ENCODE measurements at regions not wholly inside any gene's neighbourhood (a gene's known extent, or its start where the extent isn't known, plus 50 kb on each side); places are given as distances from the start of the nearest gene placed in this dataset.

DNA sequence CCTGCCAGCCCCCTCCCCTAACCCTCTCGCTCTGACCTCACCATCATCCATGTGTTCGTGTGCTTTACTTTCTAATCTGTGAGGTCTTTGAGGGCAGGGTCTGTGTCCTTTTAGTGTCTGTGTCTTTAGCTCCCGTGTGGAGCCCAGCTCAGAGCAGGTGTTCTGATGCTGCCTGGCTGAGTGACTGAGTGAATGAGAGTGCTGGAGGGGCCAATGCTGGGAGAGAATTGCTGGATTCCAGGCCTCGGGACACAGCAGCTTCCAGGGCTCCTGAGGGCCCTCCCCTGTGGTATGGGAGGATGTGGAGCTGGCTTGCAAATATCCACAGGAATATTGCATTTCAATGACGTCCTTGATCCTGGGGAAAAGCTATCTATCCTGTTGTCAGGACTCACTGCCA lies 160.6 kb downstream of the ANKRD30B start:
- no peaks in the 10 kb centered on the region for H3K4me1 ChIP-seq (ENCODE audit: insufficient read depth, low read length, poor library complexity, severe bottlenecking)
- H2AFZ ChIP-seq (ENCODE audit: low read length) = no peak overlapping the region
- no peak overlapping the region for H3K4me2 ChIP-seq (ENCODE audit: low read depth, low read length, poor library complexity, severe bottlenecking)
- H3K9me2 ChIP-seq (replicated peaks; ENCODE audit: low read depth, low read length) = no peaks in the 10 kb centered on the region
- H3F3A ChIP-seq (ENCODE audit: low read depth) = no peaks in the 10 kb centered on the region
- no peak overlapping the region for H3K9ac ChIP-seq (ENCODE audit: low read depth, low read length, poor library complexity, severe bottlenecking)
- no peak for TF ChIP-seq EZH2phosphoT487 (IDR thresholded peaks at IDR 0.05; ENCODE audit: borderline replicate concordance)
- TF ChIP-seq CTCF (conservative IDR thresholded peaks at IDR 0.05; ENCODE audit: low read length) = no peak
- H3K9me3 ChIP-seq (ENCODE audit: insufficient read depth, low read depth, low read length) = no peaks in the 10 kb centered on the region; the same call in 1 of the 2 replicates
- H3K79me2 ChIP-seq (ENCODE audit: insufficient read depth, low read length) = no peaks in the 10 kb centered on the region
- H3K27me3 ChIP-seq (ENCODE audit: insufficient read depth, low read length, poor library complexity, severe bottlenecking) = no peaks in the 10 kb centered on the region
- no peak overlapping the region for H3K4me3 ChIP-seq (ENCODE audit: low read length, poor library complexity, severe bottlenecking)
- H3K36me3 ChIP-seq (ENCODE audit: insufficient read depth, low read length) = no peaks in the 10 kb centered on the region
- H4K20me1 ChIP-seq (ENCODE audit: insufficient read depth, low read length, poor library complexity, severe bottlenecking) = no peaks in the 10 kb centered on the region

DNA sequence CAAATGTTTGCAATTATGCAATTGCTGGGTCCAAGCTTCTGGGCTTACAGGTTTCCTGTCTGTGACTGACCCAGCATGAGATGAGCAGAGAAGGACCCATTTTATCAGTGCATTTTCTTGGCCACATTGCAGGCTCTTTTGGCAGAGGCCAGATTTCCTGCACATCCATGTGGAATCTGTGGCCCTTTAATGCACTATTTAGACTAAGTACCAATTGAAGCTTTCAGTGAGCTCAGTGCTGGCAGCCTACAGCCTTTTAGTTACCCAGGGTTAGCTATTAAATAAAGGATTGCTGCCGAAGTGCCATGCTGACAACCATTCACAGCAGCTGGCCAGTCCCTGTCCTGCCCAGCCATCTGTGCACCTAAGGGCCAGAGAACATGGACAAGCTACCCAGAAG lies 165.0 kb downstream of the ANKRD30B start:
- Histone ChIP-seq H3K9me3 (ENCODE audit: insufficient read depth, low read depth, low read length) (no peaks in the 10 kb centered on the region), H4K20me1 (ENCODE audit: insufficient read depth, low read length, poor library complexity, severe bottlenecking) (no peaks in the 10 kb centered on the region), H3K27me3 (ENCODE audit: insufficient read depth, low read length, poor library complexity, severe bottlenecking) (no peaks in the 10 kb centered on the region), H2AFZ (ENCODE audit: low read length) (no peak overlapping the region), H3K36me3 (ENCODE audit: insufficient read depth, low read length) (no peaks in the 10 kb centered on the region), H3K4me3 (ENCODE audit: low read length, poor library complexity, severe bottlenecking) (no peak overlapping the region), H3K79me2 (ENCODE audit: insufficient read depth, low read length) (no peaks in the 10 kb centered on the region), H3K4me1 (ENCODE audit: insufficient read depth, low read length, poor library complexity, severe bottlenecking) (no peaks in the 10 kb centered on the region), H3K4me2 (ENCODE audit: low read depth, low read length, poor library complexity, severe bottlenecking) (no peak overlapping the region), H3K9ac (ENCODE audit: low read depth, low read length, poor library complexity, severe bottlenecking) (no peak overlapping the region), H3F3A (ENCODE audit: low read depth) (no peaks in the 10 kb centered on the region), H3K9me2 (replicated peaks; ENCODE audit: low read depth, low read length) (no peaks in the 10 kb centered on the region)
- no peak for TF ChIP-seq CTCF (conservative IDR thresholded peaks at IDR 0.05; ENCODE audit: low read length)
- TF ChIP-seq EZH2phosphoT487 (IDR thresholded peaks at IDR 0.05; ENCODE audit: borderline replicate concordance) = no peak

- no peaks in the 10 kb centered on the region for H3K36me3 ChIP-seq (ENCODE audit: insufficient read depth, low read length)
- no peak overlapping the region for H3K4me3 ChIP-seq (ENCODE audit: low read length, poor library complexity, severe bottlenecking)
- H3K4me1 ChIP-seq (ENCODE audit: insufficient read depth, low read length, poor library complexity, severe bottlenecking) = no peaks in the 10 kb centered on the region
- H3F3A ChIP-seq (ENCODE audit: low read depth) = no peaks in the 10 kb centered on the region
- no peaks in the 10 kb centered on the region for H4K20me1 ChIP-seq (ENCODE audit: insufficient read depth, low read length, poor library complexity, severe bottlenecking)
- TF ChIP-seq CTCF (conservative IDR thresholded peaks at IDR 0.05; ENCODE audit: low read length) (no peak), EZH2phosphoT487 (IDR thresholded peaks at IDR 0.05; ENCODE audit: borderline replicate concordance) (no peak)
- H3K79me2 ChIP-seq (ENCODE audit: insufficient read depth, low read length) = no peaks in the 10 kb centered on the region
- no peak overlapping the region for H2AFZ ChIP-seq (ENCODE audit: low read length)
- H3K9me2 ChIP-seq (replicated peaks; ENCODE audit: low read depth, low read length) = no peaks in the 10 kb centered on the region
- H3K4me2 ChIP-seq (ENCODE audit: low read depth, low read length, poor library complexity, severe bottlenecking) = no peak overlapping the region
- no peak overlapping the region for H3K9ac ChIP-seq (ENCODE audit: low read depth, low read length, poor library complexity, severe bottlenecking)
- H3K27me3 ChIP-seq (ENCODE audit: insufficient read depth, low read length, poor library complexity, severe bottlenecking) = no peaks in the 10 kb centered on the region
- H3K9me3 ChIP-seq (ENCODE audit: insufficient read depth, low read depth, low read length) = no peaks in the 10 kb centered on the region
Measured at GRCh38 chr18:14914121-14914520, 166.1 kb downstream of the ANKRD30B start.

Measured in Loucy (cell line).